Cerebellar cortex (tissue), 1 donor: ENCODE measurements at regions not wholly inside any gene's neighbourhood (a gene's known extent, or its start where the extent isn't known, plus 50 kb on each side); places are given as distances from the start of the nearest gene placed in this dataset.
"Not testable (repeated sequence)": the region's sequence is repeated elsewhere in the genome, so short reads cannot be mapped to it uniquely, and the experiment has no call there.

ENCODE experiments used
- DNase-seq: peaks from one replicate; pipeline ENCODE4 v3.0.0-alpha.2; 2015; ENCODE audit warnings: low spot score

DNA sequence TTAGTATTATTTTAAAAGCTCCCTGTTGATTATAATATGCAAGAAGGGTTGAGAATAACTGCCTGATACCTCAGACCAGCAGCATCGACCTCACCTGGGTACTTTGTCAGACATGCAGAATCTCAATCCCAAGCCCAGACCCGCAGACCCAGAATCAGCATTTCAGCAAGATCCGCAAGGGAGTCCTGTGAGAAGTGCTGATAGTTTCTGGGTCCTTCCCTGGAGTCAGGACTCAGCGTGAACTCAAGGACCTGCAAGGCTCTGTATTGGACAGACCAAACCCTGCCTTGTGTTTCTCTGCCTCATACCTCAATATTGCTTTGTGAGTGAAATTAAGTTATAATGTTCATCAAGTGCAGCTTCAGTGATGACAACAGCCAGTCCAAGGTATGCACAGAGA is 149.5 kb upstream of the NPY start:
- no peak for DNase-seq

DNA sequence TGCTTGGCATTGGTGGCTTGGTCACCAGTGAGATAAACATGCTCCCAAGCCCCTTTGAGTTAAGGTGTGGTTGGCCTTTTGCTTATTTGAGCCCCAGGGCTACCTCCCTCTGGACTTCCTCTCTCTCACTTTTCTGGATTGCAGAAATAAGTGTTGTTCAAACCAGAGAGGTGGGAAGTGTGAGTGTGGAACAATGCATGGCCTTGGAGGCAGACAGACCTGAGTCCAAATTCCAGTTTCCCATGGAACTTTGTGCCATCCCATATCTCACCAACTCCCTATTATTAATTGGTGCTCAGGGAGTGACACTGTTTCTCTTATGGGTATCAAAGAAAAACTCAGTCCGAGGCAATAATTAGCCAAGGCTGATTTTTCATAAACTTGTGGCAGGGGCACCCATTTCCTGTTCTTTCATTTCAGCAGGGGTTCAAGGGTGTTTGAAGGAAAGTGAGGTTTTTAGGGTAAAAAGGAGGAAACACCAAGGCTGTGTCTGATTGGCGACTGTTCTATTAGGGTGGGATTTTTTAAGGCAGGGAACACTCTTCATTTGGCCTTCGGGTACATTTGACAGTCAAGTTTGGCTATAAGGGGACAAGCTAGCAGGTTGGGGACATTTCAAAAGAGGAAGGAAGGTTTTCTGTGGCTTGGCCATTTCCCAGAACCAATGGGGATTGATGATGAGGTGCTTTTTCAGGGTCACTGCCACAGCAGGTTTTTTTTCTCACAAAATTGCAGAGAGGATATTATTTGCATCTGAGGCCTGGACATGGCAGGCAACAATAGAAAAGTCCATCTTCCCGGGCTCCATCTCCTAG is 148.8 kb upstream of the NPY start:
- DNase-seq = no peak

DNA sequence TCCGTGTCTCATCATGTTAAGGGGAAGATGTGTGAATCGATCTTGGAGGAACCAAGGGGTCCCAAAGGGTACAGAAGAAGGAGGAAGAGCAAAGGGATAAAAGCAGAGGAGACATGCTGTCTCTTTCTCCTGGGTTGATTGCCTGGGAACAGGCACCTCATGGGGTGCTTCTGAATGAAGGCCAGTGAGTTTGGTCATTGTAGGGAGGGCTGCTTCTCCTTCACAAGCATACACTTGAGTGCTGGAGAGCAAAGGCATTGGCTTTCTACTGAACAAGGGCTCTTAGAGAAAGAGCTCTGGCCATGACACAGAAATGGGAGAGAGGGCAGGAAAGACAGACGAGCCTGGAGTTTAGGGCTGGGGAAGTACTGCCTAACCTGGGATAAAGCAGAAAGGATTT is 146.7 kb upstream of the NPY start:
- no peak for DNase-seq

DNA sequence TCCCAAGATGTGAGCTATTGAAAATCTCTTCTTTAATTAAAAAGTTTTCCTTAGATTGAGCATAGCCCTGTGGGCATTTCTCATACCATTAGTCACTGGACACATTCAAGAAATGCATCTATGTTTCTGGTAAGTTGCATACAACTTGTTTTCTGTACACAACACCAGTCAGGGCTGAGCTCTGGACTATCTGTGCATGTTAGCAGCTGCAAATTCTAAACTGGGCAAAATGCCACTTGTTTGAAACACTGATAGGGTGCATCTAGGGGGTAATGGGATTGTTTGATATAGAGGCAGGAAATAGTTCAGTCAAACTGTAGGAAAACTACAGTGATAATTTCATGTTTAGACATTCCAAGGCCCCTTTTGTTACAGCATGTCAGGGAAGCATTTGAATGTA is 145.6 kb upstream of the NPY start:
- no peak for DNase-seq

DNA sequence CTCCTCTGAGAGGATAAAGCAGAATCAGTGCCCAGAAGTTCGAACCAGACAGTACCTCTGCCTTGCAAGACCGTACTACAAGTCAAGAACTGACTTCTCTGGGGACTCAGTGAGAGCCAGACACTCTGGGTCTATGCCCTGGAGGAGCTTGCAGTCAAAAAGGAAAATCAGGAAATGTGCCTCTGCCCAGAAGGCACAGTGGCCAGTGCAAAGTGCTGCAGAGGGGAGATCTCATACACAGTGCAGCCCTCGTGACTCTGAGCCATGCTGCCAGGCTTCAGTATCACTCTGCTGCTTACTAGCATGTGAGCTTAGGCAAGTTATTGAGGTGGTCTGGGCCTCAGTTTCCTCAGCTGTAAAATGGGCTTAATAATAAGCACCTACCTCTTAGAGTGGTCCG is 144.0 kb upstream of the NPY start:
- no peak for DNase-seq

DNA sequence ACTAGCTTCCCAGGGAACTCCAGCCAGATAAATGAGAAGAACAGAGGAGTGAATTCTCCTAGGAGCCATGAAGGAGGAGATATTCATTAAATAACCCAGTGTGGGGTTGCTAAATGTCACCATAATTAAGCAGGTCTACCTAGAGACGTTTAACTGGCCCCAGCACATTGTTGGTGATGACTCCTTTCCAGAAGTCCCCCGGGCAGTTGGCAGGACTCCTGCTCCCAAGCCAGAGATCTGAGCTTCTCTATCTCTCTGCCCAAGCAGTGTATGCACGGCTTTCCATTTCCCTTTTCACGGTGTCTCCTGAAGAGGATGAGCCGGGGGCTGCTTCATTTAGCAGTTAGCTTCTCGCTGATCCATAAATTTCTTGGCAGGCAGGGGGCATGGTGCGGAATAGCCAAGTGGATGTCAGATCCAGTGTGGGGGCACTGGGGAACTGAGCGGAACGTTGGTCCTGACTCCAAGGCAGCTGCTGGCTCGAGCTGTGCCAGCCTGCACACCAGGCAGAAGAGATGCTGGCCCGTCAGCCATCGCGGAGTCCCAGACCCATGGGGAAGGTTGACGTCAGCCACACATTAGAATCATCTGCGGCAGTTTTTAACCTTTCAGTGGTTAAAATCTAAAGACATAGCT is 142.0 kb upstream of the NPY start:
- no peak for DNase-seq

DNA sequence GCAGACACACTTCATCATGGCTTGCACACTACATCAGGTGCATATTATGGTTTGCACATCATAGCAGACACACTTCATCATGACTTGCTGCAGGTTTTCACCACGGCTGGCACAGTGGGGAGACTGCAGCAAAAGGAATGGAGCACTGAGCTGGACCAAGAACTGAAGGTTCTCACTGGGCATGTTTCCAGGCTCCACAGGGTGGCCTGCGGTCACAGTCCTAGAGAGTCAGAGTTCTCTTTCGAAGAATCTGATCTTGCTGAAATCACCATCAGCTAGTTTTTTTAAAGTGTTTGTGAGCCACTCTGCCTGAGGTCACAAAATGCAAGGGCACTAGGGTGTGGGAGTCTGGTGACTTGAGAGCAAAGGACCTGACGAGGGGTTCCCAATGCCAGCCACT is 140.4 kb upstream of the NPY start:
- no peak for DNase-seq

DNA sequence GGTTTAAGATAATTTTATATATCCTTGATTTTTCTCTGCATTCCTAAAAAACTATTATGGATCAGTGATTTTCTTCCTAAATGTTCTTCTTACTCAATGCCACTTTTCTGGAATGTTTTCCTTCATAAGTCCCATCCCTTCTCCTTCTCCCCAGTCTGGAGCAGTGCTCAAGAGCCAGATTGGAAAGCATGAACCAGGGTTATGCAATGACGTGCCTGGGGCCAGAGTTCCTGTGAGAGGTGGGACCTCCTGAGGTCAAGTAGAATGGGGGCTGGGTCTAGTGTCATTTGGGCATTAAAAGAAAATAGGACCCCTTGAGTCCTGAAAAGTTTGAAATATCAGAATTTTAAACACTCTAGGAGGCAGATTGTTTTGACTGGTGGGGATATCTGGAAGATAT is 132.0 kb upstream of the NPY start:
- DNase-seq = no peak

DNA sequence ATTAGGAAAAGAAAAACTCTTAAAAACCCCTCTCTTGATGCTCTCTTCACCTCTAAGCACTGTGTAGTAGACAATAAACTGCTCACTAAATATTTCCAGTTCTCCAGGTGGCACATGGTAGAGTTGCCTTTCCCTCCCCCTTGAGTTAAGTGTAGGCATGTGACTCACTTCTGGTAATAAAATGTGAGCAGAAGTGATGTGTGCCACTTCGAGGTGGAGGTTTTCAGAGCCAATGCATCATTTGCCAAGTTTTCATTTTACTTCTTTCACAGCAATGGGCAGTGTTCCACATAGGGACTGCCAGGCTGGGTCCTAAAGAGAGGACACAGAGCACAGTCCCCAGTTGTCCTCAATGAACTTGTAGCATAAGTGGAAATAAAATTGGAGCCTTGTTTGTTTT is 131.6 kb upstream of the NPY start:
- no peak for DNase-seq

DNA sequence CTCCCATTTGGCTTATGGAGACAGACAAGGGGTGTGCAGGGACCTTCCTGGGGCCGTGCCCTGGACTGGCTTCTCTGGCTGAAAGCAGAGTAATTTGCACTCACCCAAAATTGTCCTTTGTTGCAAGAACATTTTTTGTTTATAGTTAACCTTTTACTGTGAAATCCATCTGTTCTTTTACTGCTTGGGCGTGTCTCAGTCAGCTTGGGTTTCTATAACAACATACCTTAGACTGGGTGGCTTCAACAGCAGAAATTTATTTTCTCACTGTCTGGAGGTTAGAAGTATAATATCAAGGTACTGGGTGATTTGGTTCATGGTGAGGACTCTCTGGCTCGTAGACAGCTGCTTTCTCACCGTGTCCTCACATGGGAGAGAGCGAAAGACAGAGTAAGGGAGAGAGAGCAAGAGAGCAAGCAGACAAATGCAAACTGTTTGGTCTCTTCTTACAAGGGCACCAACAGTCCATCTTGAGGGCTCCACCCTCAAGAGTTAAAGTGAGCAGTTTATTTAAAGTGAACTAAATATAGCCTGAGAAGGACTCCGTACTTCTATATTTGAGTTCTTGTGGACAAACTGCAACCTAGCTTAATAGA is 131.0 kb upstream of the NPY start:
- DNase-seq = no peak

DNA sequence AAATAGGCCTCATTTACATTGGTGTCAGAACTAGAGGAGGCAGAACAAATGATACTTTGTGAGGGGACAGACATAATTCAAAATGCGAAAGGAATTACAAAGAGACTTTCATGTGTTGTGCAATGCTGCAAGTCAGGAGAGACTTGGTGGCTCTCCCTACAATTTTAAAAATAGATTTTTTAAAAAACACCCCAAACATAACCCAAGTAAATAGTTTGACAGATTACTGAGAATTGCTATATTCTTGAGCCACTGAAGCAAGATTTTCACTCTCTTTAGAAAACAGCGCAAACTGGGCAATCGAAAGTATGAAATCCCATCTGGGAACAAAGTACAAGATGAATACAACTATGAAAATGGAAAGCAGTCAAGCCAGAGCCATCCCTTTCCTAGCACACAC is 126.3 kb upstream of the NPY start:
- DNase-seq = no peak

DNA sequence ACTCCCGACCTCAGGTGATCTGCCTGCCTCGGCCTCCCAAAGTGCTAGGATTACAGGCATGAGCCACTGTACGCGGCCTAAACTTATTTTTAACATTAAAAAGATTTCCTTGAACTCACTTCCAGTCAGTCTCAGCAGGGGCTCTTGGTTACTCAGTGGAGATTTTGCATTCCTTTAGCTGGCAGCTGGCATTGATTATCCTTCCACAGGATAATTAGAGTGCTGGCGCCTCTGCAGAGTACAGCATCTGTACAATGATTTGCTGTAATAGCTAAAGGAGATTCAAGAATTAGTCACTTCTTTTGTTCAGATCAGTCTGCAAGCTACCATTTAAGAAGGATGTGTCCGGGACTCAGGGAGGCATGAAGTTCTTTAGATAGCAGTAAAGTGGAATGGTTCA is 125.0 kb upstream of the NPY start:
- DNase-seq = no peak

DNA sequence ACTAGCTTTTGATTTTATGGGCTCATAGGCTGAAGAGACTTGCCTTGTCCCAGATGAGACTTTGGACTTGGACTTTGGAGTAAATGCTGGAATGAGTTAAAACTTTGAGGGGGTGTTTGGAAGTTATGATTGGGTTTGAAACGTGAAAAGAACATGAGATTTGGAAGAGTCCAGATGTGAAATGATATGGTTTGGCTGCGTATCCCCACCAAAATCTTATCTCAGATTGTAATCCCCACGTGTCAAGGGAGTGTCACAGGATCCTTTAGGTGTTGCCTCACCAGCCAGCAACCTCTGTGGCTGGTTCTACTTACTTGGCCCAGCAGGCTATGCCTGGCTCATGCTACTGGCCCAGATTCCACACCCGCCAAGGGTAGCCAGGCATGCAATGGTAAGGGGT is 119.6 kb upstream of the NPY start:
- DNase-seq = no peak

DNA sequence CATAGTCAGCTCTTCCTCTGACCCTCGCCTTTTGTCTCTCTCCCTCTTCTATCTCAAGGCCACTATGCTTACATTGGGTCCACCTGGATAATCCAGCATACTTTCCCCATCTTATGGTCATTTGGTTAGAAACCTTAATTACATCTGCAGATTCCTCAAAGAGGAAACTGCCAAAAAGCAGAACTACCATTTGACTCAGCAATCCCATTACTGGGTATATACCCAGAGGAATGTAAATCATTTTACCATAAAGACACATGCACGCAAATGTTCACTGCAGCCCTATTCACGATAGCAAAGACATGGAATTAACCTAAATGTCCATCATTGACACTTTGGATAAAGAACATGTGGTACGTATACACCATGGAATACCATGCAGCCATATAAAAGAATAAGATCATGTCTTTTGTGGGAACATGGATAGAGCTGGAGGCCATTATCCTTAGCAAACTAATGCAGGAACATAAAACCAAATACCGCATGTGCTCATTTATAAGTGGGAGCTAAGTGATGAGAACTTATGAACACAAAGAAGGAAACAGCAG is 114.8 kb upstream of the NPY start:
- DNase-seq = no peak

DNA sequence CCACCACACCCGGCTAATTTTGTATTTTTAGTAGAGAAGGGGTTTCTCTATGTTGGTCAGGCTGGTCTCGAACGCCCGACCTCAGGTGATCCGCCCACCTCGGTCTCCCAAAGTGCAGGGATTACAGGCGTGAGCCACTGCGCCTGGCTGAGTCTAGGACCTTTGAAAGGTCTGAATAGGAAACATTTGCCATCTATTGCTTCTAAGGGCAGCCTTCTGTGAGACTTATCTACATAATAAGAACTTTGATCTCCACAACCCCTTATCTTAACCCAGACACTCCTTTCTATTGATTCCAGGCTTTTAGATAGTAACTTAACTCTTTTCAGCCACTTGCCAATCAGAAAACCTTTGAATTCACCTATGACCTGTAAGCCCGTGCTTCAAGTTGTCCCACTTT is 112.0 kb upstream of the NPY start:
- DNase-seq = not testable (repeated sequence)

DNA sequence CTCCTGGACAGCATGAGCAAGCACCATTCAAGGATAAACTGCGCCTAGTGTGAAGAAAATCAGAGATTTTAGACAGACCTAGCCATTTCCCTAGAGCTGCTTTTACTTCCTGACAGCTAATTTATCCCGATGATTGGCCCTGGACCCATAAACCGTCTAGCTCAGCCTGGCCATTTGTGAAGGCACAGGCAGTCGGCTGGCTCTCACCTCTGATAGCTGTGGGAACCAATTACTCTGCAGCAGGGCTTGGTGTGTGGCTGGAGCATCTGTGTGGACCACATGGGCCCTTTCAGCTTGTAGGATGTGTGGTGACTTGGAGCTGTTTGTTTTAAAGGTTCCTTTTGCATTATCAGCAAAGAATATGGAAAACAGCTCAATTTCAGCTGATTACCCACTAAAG is 111.1 kb upstream of the NPY start:
- no peak for DNase-seq

DNA sequence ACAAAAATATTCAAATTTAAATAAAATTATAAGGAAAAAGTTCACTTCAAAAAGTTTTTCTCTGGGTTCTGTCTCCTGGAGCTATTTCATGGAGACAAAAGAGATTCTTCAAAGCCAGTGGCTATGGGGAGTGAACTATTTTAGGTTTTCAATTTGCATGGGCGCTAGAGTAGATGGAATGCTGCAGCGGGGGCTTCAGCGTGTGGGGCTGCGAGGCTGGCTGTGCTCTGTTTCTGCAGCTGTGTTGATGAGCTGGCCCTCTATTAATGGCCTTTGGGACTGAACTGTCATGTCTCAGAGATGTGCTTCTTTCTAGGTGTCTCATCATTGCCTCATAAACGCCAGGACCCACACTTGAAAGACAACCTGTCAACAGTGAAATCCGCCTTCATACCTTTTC is 108.4 kb upstream of the NPY start:
- no peak for DNase-seq

DNA sequence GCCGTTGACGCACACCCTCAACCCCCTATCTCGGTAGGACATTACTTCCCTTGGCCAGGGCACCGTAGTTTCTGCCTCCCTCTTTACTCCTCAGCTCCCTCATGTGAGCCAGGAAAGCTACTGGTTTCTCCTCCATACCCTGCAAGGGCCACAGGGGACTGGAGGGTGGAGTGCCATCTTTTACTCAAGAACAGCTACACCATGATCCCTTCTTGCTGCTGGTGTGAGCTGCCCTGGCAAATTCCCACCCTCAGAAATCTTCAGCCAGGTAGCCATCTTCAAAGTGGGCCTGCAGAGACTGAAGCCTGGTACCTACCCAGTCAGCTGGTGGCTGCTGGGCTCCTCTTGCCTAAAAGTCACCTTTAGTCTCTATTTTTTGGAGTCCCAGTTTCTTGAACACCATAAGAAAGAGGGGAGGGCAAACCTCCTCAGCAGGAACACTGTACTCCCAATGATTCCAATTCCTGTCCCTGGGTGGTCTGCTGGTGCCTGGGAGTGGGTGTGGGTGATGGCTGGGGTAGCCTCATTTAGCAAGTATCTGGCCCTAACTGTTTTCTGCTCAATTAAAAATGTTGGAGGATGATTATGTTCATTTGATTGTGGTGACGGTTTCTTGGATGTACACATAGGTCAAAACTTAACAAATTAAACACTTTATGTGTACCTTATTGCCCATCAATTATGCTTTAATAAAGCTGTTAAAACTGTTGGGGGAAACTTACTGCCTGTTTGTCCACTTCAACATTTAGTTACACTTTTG is 105.0 kb upstream of the NPY start:
- no peak for DNase-seq

DNA sequence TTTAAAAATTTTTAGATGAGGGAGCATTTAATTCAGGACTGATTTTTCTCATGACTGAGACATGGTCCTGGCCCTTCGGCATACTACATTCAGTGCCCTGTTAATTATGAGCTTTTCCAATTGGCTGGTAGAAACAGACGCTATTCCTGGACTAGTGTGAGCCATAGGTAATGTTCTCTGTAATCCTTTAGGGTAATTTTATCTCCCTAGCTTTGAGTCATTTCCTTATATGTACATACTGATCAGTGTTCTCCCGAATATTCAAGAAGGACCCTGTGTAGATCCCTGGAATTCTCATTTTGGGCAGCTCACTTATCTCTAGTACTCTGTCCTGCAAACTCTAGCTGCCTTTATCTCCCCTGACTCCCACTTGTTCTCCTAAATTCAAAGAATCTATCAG is 92.6 kb upstream of the NPY start:
- no peak for DNase-seq

DNA sequence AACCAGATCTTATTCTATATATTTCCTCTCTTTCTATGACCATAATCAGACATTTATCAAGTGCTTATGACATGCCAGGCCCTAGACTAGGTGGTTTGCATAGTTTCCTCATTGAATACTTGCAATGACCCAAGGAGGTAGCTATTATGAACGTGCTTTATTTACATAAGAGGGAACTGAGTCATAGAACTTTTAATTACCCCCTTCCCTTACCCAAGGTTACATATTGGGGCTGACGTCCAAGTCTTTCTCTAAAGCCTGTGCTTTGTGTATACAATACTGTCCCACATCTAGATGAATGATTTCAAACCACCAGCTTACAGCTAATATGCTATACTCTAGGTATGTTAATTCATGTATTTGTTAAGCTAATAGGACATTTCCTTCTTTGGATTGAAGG is 91.9 kb upstream of the NPY start:
- no peak for DNase-seq

DNA sequence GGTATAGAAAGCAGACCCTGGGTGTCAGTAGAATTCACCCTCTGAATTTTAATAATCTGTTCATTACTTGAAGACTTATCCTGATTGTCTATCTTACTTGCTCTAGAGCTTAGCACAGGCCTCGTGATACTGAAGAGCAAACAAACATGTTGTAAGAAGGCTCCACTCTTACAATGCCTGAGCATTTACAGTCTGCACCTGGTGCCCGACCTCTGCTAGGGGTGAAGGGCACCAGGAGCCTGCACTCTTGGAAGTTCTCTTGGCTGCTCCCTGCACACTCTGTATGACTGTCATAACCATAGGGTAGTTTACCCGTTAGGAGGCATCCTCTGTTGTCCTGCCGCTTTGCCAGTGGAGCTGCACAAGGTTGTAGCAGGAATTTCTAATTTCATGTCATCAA is 91.3 kb upstream of the NPY start:
- DNase-seq = no peak

DNA sequence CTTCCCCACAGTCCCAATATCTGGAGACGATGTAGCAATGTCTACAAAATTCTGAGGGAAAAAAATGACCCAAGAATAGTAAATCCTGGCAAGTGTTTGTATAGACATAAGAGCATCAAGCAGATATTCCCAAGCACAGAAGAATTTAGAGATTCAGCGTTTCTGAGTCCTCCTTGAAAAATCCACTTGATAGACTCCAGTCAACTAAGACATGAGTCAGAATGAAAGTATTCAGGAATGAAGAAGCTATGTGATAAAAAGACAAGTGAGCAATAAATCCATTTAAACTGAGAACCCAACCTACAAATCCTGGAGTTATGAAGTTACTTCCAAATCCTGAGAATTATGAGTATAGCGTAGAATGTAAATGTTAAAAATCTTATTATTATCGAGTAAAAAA is 86.1 kb upstream of the NPY start:
- DNase-seq = no peak

DNA sequence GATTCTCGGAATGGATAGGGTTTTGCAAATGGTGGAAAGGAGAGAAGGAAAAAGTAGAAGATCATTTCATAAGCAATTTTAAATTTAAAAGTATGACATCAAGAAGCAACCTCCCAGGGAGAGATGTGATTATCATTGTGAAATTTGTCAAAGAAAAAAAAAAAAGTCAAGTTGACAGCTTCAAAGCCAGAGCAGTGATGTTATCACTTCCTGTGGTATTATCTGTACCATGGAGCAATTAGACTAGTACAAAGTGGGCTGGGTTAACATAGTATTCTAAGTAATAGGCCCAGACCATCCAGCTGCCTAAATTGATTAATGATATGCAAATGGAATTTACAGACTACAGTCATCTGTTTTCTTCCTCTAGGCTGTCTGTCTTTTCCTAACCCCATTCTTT is 84.0 kb upstream of the NPY start:
- no peak for DNase-seq
